AML-193 (cell line): ENCODE measurements at regions not wholly inside any gene's neighbourhood (a gene's known extent, or its start where the extent isn't known, plus 50 kb on each side); places are given as distances from the start of the nearest gene placed in this dataset.
"Not testable (repeated sequence)": the region's sequence is repeated elsewhere in the genome, so short reads cannot be mapped to it uniquely, and the experiment has no call there.

Source experiments
- DNase-seq, 2 experiments: peaks; one replicate each; lab custom pipeline; 2025; lab: John Stamatoyannopoulos, UW

GRCh38 chr4:81595798-81596610 lies 124.3 kb upstream of the RASGEF1B start:
- DNase-seq = no peak

DNA sequence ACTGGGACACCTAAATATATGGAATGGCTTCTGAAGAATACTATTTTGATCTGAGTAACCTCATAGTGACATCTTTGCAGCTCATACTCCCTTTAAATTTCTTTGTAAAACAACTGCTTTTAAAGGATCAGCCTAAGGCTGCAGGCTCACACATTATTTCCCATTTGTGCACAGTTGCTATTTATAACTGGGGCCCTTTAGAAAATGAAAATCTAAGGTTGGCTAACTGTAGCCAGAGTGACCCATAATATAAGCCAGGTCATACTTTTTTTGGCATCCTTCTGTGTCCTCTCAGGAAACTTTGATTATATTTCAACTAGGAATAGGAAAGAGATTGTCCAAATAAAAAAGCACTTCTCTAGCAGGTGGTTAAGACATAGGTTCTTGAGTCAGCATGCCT lies 123.6 kb upstream of the RASGEF1B start:
- DNase-seq = no peak

- no peak for DNase-seq
Observed at GRCh38 chr4:81594490-81595159, 122.9 kb upstream of the RASGEF1B start.

DNA sequence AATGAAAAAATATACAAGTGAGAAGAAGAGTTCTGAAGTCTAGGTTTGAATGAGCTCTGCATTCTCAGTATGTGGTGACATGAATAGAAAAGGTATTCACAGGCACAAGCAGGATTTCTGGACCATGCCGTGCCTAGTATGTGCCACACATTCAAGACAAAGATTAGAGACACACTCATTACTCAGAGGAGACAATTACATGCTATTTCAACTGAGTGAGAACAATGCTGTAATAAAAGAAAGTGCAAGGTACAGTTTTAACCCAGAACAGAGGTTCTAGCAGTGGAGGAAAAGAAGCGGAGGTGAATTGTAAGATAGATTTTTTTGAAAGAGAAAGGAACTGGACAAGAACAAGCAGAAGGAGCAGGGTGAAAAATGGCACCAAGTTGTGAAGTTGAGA lies 121.0 kb upstream of the RASGEF1B start:
- no peak for DNase-seq

- DNase-seq = no peak
Observed at GRCh38 chr4:81590596-81590995, 118.9 kb upstream of the RASGEF1B start.

DNA sequence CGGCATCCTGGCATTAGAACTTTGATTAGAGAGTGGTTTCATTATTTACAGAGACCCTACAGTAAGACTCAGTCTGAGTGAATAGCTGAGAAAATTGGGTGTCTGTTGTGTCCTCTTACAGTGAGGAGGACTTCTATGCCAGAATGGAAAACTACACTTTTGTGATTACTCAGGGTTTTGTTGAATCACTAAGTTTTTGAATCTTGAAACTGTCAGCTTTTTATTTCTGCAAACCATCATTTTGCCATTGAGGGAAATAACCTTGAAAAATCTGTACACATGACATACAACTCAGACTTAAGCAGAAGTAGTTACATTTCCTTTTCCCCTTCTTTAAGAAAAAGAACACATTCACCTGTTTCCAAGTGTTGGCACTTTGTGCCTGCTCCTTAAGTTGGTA lies 117.6 kb upstream of the RASGEF1B start:
- no peak for DNase-seq

GRCh38 chr4:81586706-81587105 lies 115.0 kb upstream of the RASGEF1B start:
- DNase-seq = no peak

DNA sequence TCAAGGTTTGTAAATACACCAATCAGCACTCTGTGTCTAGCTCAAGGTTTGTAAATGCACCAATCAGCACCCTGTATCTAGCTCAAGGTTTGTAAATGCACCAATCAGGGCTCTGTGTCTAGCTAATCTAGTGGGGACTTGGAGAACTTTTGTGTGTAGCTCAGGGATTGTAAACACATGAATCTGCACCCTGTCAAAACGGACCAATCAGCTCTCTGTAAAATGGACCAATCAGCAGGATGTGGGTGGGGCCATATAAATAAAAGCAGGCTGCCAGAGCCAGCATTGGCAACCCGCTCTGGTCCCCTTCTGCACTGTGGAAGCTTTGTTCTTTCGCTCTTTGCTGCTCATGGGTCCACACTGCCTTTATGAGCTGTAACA lies 109.3 kb upstream of the RASGEF1B start:
- DNase-seq = not testable (repeated sequence)

DNA sequence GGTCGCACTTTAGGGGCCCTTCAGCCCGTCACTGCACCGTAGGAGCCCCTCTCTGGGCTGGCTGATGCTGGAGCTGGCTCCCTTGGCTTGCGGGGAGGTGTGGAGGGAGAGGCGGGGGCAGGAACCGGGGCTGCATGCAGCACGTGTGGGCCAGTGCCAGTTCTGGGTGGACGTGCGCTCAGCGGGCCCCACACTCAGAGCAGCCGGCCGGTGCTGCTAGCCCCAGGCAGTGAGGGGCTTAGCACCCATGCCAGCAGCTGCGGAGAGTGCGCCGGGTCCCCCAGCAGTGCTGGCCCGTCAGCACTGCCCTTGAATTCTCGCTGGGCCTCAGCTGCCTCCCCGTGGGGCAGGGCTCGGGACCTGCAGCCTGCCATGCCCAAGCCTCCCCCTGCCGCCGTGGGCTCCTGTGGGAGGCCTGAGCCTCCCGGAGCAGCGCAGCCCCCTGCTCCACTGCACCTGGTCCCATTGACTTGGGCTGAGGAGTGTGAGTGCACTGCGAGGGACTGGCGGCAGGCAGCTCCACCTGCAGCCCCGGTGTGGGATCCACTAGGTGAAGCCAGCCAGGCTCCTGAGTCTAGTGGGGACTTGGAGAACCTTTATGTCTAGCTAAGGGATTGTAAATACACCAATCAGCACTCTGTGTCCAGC lies 108.8 kb upstream of the RASGEF1B start:
- DNase-seq = no peak

DNA sequence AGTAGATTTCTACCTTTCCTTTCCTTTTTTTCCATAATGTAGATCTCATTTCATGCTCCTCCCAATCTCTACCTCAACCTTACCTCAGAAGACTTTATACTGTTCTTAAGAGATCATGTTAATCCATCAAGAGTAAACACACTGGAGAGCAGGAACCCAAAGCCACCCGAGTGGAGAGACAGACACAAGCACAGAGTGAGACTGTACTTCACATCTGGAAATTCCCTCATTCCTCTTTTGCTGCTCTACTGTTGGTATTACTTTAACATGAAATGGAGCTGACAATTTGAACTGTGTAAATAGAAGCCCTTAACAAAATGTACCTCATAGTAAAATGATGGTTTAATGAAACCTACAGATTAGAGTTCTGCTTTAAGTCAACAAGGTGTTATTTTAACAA lies 105.7 kb upstream of the RASGEF1B start:
- DNase-seq = no peak

GRCh38 chr4:81574991-81575390 lies 103.3 kb upstream of the RASGEF1B start:
- DNase-seq = no peak

DNA sequence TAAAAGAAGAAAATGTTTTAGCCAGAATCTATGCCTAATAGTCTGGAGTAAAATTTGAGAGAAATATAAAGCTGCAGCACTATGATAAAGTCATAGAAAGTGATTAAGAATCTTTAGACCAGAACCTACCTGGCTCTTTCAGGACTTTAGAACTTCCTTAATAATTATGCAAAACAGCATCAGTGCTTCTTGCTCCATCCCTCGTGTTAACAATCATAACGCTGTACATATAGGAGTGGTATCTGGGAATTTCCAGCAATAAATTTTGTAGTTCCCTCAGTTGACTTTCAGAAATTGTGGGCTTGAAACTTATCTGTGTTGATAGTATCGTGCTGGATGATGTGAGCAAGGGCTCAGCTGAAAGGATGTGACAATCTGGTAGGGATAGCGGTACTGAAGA lies 102.1 kb upstream of the RASGEF1B start:
- DNase-seq = no peak

DNA sequence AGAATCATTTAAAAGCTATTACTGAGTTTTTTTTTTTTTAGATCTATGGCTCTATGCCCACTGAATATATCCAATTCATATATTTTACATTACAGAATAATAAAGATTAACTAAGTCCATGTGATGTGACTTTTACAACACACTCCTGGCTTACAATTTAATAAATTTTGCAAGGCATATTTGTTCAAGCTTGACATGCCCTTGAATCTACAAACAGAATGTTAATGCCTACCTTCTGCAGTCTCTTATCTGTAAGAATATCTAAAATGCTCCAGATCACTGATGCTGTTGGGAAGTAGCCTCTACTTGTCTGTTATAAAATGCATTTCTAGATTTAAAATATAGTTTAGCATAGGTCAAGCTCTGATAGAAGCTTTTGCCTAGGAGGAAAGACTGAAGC lies 100.7 kb upstream of the RASGEF1B start:
- no peak for DNase-seq

GRCh38 chr4:81571105-81571504 lies 99.4 kb upstream of the RASGEF1B start:
- no peak for DNase-seq

DNA sequence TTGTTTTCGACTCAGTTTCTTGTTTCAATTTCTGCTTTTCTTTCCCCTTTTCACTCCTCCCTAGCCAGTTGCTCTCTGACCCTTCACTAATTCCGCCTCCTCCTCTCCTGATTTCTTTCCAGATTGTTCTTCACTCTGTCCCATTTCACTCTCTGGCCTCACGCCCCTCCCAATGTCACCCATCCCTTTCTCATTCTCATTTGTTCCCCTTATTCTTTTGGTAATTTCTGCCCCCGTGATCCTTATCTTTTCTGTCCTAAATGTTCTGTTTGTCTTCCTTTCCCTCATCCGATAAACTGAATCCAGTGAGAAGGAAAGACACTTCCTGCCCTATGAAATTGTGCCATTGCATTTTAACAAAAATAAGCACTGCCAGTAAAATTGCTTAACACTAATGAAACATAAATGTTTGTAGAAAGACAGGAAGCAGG lies 94.5 kb upstream of the RASGEF1B start:
- DNase-seq = no peak

DNA sequence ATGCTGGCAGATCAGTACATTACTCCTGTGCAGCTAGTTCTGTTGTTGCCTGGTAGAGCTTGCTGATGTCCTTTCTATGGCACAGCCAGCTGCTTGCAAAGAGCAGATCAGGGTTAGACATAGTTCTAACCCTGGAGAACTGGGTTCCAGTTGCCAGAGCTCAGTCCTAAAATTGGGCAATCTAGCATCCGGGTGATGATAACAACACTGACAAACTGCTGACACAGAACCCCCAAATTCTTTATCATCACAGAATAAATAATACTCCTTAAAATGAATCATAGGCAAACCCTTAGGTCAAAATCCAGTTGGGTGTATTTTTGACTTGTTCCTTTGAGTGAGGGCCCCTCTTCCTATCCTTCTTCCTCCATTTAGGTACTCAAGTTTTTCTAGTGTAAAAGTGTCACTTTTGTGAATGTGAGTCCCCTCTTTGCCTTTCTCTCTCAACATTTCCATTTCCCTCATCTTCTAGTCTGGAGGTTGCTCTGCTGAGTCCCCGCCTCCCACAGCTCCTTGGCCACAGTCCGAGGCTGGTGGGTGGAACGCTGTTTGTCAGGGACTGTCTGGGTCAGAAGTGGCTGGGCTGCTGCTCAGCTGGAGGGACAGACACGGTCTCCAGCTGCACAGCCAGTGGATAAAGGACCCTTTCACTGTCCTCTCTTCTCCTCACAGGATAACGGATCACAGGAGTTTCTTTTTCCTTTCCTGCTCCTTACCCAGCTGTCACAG lies 93.6 kb upstream of the RASGEF1B start:
- DNase-seq = no peak

DNA sequence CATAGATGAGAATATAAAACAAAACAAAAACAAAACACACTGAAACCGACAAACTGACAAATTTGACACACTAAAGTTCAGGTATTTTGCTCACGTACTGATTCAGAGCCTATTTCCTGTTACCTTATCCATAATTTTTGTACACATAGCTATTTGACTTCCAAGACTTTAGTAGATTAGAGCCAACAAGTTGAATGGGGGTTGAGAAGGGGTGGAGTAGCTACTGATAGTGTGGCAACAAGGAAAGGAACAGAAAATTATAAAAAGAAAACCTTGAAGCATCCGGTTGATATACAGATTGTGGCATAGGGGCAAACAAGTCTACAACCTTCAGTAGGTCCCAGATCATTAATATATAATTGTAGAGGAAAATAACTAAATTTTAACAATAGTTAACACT lies 92.3 kb upstream of the RASGEF1B start:
- no peak for DNase-seq

GRCh38 chr4:81562093-81562492 lies 90.4 kb upstream of the RASGEF1B start:
- no peak for DNase-seq

DNA sequence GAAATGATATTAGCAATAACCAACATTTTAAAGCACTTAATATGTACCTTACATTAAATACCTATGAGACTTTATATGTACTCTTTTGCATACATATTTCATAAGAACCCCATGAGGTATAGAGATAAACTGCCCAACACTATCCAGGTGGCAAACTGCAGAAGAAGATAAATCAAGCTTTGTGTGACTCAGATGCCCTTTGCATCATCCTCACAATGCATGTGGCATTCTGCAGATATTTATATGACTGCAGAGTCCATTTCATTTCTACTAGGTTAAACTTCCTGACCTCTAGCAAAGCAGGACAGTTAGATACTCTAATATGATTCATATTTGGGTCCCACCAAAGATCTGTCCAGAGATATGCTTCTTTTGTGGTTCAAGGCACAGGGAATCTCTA lies 85.6 kb upstream of the RASGEF1B start:
- DNase-seq = no peak

GRCh38 chr4:81555489-81555888 lies 83.8 kb upstream of the RASGEF1B start:
- DNase-seq = no peak

DNA sequence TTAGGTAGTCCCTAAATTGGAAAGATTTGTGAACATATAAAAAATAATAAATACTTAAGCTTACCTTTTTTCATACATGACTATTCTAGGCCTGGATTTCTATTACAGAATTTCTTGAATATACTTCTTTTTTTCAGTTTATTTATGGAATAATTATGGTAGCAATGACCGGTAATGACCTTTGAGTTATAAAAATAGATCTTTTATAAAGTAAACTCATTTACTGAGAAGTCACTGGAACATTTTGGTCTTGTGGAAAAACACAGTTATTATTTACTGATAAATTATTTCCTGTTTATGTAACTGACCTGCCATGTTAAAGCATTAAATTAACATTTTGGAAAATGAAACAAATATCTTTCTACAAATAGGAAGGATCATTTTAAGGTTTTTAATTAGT lies 80.4 kb upstream of the RASGEF1B start:
- no peak for DNase-seq

DNA sequence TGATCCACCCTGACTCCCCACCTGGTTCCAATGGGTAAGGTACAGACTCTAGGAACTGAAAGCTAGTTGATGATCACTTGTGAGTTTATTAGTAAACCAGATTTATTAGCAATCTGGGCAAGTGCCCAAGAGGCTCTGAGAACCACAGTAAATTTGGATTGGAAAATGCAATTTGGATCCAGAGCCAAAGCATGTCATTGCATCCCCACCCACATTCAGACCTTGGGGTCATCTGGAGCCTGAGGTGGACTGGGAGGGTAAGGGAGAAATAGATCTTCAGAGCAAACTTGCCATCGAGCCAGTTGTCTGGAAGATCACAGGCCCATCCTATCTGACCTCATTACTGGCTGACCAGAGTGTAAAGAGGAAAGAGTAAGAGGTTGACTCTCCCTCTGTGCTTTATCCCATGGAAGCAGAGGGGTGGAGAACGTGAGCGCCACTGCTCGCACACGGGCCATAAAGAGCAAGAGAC lies 78.7 kb upstream of the RASGEF1B start:
- no peak for DNase-seq
